ENCODE measurements at regions not wholly inside any gene's neighbourhood (a gene's known extent, or its start where the extent isn't known, plus 50 kb on each side); places are given as distances from the start of the nearest gene placed in this dataset.
"Not testable (repeated sequence)": the region's sequence is repeated elsewhere in the genome, so short reads cannot be mapped to it uniquely, and the experiment has no call there.

DNA sequence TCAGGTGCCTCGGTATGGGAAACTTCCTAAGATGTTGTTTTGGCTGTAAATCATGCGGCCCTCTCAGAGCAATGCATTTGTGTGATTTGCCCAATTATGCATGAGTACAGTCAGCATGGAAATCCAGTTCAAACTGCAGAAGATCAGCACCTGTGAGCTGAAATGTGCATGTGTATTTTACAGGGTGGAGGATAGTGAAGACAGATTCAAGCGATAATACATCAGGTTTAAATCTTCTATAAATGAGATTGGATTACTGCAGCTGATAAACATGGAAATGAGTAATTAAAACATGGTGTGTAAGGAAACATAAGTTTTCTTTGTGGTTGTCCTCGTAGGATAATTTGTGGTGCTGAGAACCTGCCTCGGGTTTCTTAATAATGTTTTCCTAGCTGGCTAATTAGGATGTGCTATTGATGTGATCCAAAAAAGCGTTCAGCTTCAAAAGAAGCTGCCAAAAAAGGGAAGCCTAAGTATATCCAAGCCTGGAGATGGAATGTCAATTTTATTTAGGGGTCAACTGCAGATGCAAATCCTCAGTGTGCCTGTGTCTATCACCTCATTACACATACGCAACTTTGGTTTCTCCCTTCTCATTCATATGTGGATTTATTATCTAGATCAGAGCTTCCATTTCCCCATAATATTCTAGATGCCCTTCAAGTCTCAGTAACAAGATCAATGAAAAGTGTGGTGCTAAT lies 117.1 kb upstream of the CCDC28A start:
- no peak for DNase-seq (ENCODE audit: low read depth, low spot score)

GRCh38 chr6:138657065-138657425 lies 116.5 kb upstream of the CCDC28A start:
- DNase-seq (ENCODE audit: low read depth, low spot score): no peak

DNA sequence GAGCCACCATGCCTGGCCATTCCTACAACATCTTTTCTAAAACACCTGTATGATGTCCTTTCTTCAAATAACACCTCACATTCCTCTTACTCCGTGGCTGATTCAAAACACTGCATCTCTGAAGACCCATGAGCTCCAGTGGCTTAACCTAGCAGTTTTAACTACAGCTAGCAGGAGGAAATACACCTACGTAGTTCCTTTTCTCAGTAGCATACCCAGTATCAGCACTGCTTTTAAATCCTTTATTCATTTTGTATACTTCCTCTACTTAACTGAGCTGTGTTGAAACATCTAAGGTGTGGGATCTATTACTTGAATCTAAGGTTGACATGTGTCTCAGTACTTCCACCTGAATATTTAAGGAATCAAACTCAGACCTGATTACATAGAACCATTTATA lies 113.6 kb upstream of the CCDC28A start:
- DNase-seq (ENCODE audit: low read depth, low spot score): no peak

- DNase-seq (ENCODE audit: low read depth, low spot score): no peak
These were observed 111.1 kb upstream of the CCDC28A start for GRCh38 chr6:138662471-138662870.

DNA sequence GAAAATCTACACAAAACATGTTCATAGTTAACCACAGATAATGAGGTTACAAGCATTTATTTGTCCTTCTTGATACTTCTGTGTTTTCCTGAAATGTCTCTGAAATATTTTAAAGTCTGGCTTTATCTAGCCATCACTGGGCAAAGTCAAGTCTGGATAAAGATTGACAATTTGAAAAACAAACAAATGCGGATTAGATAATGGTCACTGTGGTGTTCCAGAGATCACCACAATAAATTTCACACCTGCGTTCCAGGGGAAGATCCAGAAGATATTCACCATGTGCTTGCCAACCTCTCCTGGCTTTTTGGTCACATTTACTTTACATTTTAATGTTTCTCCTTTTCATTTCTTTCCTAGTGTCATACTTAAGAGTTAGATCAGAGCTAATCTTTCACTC lies 109.7 kb upstream of the CCDC28A start:
- DNase-seq (ENCODE audit: low read depth, low spot score): no peak

- no peak for DNase-seq (ENCODE audit: low read depth, low spot score)
These were observed 108.8 kb upstream of the CCDC28A start for GRCh38 chr6:138664745-138665144.

DNA sequence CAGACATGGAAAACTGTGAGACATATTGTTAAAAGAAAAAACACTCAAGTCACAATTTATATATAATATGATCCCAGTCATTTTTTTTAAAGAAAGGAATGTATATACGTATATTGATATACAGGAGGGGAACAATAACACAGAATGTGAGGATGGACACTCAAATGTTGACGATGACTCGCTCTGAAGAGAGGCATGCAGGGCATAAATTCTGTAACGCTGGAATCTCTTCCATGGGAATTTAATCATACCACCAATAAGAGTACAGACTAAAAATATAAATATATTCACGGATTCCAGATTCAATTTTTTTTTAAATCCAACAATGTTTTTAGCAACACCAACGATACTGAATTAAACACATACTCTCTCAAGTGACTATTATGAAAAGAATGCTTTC lies 106.9 kb upstream of the CCDC28A start:
- DNase-seq (ENCODE audit: low read depth, low spot score): no peak

- DNase-seq (ENCODE audit: low read depth, low spot score): no peak
These were observed 106.2 kb upstream of the CCDC28A start for GRCh38 chr6:138667408-138667807.

DNA sequence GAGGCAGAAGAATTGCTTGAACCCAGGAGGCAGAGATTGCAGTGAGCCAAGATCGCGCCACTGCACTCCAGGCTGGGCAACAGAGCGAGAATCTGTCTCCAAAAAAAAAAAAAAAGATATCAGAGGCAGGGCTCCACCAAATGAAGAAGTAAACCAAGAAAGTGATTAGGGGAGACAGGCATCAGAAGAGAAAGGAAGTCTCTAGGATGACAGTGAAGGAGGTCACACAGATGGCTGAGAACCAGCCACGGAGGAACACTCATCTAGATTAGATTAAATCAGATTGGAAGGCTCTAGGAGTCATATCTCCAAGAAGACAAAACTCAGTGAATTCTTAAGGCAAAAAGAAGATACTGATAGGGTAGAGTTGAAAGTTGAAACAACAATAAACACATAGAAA lies 102.2 kb upstream of the CCDC28A start:
- no peak for DNase-seq (ENCODE audit: low read depth, low spot score)

DNA sequence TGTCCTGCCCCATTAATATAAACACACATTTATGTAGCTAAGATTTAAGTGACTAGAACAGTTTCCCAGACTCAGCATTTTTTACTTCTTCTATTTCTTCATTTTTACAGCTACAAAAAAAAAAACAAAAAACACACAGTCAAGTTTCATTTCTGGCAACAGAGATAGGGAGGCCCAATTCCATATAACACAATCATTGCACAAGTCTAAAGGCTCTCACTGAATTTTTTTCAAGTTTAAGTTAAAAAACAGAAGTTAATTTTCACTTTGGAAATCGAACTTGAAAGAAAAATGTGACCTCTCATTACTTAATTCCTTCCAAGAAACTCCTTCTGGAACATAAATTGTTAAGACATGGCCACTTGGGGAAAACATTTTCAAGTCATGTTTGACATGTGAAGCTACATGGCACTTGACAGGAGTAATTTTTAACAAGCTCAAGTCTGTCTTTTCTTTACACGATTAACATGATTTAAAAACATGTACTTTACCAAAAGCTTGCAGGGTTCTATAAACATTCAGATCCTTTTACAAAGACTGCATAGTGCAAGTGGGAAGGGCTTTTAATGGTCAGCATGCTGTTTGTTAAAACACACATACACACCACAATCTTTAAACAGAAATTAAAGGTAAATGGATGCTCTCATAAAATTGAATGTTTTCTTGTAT lies 100.1 kb upstream of the CCDC28A start:
- DNase-seq (ENCODE audit: low read depth, low spot score): no peak

DNA sequence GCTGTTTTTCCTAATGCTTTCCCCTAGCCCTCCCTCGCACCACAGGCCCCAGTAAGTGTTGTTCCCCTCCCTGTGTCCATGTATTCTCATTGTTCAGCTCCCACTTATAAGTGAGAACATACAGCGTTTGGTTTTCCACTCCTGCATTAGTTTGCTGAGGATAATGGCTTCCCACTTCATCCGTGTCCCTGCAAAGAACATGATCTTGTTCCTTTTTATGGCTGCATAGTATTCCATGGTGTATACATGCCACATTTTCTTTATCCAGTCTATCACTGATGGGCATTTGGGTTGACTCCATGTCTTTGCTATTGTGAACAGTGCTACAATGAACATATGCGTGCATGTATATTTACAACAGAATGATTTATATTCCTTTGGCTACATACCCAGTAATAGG lies 99.1 kb upstream of the CCDC28A start:
- DNase-seq (ENCODE audit: low read depth, low spot score): not testable (repeated sequence)

- DNase-seq (ENCODE audit: low read depth, low spot score): no peak
These were observed 96.0 kb upstream of the CCDC28A start for GRCh38 chr6:138677538-138677937.

DNA sequence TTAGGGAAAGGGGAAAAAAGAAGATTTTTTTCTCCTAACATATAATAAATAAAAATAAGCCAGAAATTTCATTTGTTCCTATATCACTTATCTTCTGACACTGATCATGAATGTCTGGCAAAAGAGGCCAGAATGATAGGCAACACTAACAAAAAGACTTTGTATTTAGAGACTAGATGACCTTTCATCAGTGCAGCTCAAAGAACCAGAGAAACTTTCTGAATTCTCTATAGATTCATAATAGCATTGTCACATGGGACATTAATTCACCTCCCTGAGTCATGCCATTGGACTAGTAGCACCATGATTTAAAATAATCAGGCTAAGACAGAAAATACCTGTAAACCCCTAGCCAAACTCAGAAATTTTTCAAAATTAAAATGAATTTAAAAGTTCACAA lies 95.4 kb upstream of the CCDC28A start:
- DNase-seq (ENCODE audit: low read depth, low spot score): no peak

GRCh38 chr6:138680085-138680484 lies 93.5 kb upstream of the CCDC28A start:
- DNase-seq (ENCODE audit: low read depth, low spot score): no peak

DNA sequence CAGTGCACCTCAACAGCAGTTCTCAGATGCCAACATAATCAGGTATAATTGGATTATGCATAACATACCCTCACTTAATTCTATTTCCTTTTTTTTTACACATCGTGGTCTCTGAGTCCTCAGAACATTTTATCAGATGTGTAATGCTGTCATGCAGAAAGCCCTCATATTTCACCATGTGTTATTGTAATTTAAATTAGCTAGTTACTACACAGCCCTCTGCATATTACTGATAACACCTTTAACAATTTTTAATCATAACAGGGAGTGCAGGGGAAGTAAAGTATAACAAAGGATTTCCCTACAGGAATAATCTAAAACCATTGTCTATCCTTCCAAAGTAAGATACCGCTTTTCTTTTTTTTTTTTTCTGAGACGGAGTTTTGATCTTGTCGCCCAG lies 91.9 kb upstream of the CCDC28A start:
- no peak for DNase-seq (ENCODE audit: low read depth, low spot score)

- no peak for DNase-seq (ENCODE audit: low read depth, low spot score)
These were observed 90.7 kb upstream of the CCDC28A start for GRCh38 chr6:138682704-138683527.

GRCh38 chr6:138685257-138685656 lies 88.3 kb upstream of the CCDC28A start:
- no peak for DNase-seq (ENCODE audit: low read depth, low spot score)

DNA sequence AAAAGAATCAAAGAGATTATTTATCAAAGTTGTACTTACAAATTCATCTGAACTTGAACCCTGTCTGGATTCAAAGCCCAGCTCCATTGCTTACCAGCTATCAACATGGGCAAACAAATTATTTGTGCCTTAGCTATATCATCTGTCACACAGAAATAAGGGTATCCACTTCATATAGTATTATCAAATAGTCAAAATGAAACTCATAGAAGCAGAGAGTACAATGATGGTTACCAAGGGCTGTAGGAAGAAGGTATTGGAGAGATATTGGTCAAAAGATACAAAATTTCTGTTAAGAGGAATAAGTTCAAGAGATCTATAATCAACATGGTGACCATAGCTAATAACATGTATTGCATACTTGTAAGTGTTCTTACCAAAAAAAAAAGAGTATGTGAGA lies 87.8 kb upstream of the CCDC28A start:
- no peak for DNase-seq (ENCODE audit: low read depth, low spot score)

DNA sequence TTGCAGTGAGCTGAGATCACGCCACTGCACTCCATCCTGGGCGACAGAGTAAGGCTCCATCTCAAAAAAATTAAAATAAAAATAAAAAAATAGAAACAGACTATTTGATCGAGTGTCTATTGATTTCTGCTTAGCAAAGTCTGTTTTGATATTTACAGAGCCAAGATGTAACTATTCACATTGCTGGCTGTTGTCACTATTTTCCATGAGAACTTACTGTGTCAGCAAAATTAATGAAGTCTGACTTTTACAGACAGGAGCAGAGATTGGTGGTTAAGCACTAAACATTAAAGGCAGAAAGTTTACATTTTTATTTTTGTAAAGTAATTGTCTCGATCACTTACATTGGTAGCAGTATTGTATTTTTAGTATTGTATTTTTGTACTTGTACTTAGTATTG lies 85.0 kb upstream of the CCDC28A start:
- DNase-seq (ENCODE audit: low read depth, low spot score): no peak

GRCh38 chr6:138689849-138690248 lies 83.7 kb upstream of the CCDC28A start:
- DNase-seq (ENCODE audit: low read depth, low spot score): no peak

DNA sequence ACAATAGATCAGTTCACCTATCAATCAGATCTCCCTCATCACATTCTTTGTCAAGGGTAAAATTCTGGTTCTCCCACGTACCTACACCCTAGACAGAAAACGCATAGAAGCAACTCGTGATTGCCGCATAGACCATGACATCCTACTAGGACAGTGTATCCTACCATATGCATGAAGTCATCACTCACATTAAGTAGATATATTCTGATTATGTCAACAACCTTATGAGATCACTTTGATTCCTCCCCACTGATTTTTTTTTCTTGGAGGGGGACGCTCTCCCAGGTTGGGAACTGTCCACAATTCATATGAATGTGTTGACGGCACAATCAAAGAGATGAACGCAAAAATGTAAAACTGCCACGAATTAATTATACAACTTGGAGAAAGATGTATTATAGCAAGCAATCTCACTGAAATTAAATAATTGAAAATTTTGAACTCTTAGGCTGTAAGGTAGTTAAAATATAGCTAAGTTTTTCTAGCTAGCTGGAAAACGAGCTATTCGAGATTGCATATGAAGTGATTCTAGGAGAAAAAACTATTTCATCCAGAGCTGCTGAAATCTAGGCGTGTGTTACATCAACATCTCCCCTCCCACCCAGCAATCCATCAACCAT lies 82.5 kb upstream of the CCDC28A start:
- no peak for DNase-seq (ENCODE audit: low read depth, low spot score)

- no peak for DNase-seq (ENCODE audit: low read depth, low spot score)
These were observed 81.9 kb upstream of the CCDC28A start for GRCh38 chr6:138691595-138692057.
